ENCODE measurements at regions not wholly inside any gene's neighbourhood (a gene's known extent, or its start where the extent isn't known, plus 50 kb on each side); places are given as distances from the start of the nearest gene placed in this dataset.
"Not testable (repeated sequence)": the region's sequence is repeated elsewhere in the genome, so short reads cannot be mapped to it uniquely, and the experiment has no call there.

DNA sequence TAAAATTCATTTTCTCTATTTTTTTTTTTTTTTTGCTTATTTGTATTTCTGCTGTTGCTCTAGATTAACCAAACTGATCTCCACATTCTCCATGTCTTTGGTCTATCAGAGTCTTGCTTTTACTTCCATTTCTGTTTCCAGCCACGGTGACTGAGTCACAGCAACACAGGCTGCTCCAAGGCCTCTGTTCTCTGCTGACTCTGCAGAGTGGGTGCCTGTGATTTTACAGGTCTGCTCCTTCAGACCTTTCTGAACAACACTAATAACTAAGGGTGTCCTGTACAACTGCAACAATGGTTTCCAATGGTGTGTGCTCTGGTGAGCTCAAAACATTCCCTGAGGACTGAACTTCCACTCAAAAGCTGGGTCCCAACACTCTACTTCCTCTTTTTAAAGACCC is 102.3 kb upstream of the BMP2 start:
- DNase-seq (ENCODE audit: extremely low read depth in 1 of 11, low read depth in 9 of 11, low spot score in 4 of 11): no peak

- no peak for DNase-seq (ENCODE audit: extremely low read depth in 1 of 11, low read depth in 9 of 11, low spot score in 4 of 11)
Measured at GRCh38 chr20:6664574-6664973, 102.9 kb upstream of the BMP2 start.

DNA sequence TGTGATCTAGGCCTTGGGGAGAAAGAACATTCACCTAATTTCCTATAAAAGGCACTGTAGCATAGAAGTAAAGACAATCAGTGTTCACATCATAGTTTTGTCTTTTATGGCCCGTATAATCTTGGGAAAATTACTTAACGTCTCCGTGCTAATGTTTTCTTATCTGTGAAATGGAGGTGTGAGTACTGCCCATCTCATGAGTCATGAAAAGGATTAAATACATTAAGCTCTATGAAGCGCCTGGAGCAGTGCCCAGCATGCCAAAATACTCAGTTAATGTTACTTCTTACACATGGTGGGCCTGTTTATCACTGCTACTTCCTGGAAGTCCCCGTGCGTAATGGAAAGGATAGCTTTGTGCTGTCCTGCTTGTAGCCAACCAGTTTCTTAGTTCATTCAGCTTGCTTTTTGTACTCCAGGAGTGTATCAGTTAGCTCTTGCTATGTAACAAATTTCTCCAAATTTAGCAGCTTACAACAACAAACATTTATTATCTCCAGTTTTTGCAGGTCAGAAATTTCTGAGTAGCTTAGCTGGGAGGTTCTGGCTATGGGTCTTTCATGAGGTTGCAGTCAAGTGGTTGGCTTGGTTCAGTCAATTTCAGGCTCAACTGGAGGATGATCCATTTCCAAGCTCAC is 103.6 kb upstream of the BMP2 start:
- no peak for DNase-seq (ENCODE audit: extremely low read depth in 1 of 11, low read depth in 9 of 11, low spot score in 4 of 11)

- peak in 7 of 11 donors; percentile 6 to 32 (median 22) for DNase-seq (ENCODE audit: extremely low read depth in 1 of 11, low read depth in 9 of 11, low spot score in 4 of 11)
Measured at GRCh38 chr20:6663104-6663503, 104.4 kb upstream of the BMP2 start.

- DNase-seq (ENCODE audit: extremely low read depth in 1 of 11, low read depth in 9 of 11, low spot score in 4 of 11): no peak
Measured at GRCh38 chr20:6662309-6662708, 105.2 kb upstream of the BMP2 start.

GRCh38 chr20:6660441-6660840 is 107.0 kb upstream of the BMP2 start:
- DNase-seq (ENCODE audit: extremely low read depth in 1 of 11, low read depth in 9 of 11, low spot score in 4 of 11): no peak

- not testable (repeated sequence) for DNase-seq (ENCODE audit: extremely low read depth in 1 of 11, low read depth in 9 of 11, low spot score in 4 of 11)
Measured at GRCh38 chr20:6658909-6659308, 108.6 kb upstream of the BMP2 start.

GRCh38 chr20:6657904-6658303 is 109.6 kb upstream of the BMP2 start:
- DNase-seq (ENCODE audit: extremely low read depth in 1 of 11, low read depth in 9 of 11, low spot score in 4 of 11): no peak

- no peak for DNase-seq (ENCODE audit: extremely low read depth in 1 of 11, low read depth in 9 of 11, low spot score in 4 of 11)
Measured at GRCh38 chr20:6657111-6657510, 110.4 kb upstream of the BMP2 start.

DNA sequence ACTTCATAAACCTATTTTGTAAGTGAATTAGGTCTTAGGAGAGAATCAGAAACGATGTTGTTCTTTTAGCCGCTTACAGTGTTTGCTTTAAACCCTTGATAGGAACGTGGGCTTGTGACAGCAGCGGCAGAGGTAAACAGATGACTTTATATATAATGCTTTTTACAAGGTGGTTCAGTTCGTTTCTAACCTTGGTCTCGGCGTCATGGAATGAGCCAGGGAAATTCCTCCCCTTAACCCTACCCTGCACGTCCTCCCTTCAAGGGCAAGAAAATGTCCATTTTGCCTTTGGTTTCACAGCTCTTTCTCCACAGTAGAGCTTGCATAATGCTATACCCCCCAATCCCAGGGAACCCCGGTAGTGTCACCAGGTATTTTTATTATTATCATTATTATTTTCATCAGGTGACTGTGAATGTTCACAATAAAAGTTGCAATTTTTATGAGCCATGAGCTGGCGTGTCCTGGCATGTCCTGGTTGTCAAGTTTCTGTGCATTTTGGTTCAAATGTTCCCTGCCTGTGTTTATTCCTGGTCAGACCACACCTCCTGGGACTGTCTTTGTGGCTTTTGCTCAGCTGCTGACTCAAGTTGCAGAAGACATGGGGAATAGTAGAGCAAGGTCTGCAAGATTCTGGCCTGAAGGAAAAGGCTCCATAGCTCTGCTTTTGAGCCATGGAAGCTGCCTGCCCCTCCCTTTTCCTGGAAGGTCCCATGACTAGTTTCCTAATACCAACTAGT is 112.8 kb upstream of the BMP2 start:
- no peak for DNase-seq (ENCODE audit: extremely low read depth in 1 of 11, low read depth in 9 of 11, low spot score in 4 of 11)

- no peak for DNase-seq (ENCODE audit: extremely low read depth in 1 of 11, low read depth in 9 of 11, low spot score in 4 of 11)
Measured at GRCh38 chr20:6651561-6651960, 115.9 kb upstream of the BMP2 start.

DNA sequence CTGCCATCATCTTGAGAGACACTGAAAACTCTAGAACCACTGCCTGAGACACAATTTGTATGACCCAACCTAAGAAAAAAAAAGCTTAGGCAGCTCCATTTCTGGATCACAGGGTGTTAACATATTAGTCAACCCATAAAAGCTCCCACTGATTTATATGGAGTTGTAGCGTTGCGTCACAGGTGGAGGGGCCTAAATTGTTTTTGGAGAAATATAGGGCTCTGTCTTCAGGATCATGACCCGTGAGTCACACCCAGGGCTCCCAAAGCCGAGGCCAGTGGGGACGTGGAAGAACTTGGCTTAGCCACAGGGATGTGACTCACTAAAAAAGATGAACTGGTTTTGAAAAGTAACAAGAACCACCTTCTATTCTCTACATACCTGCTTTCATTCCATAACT is 116.5 kb upstream of the BMP2 start:
- no peak for DNase-seq (ENCODE audit: extremely low read depth in 1 of 11, low read depth in 9 of 11, low spot score in 4 of 11)

- DNase-seq (ENCODE audit: extremely low read depth in 1 of 11, low read depth in 9 of 11, low spot score in 4 of 11): no peak
Measured at GRCh38 chr20:6646021-6646636, 121.4 kb upstream of the BMP2 start.

- DNase-seq (ENCODE audit: extremely low read depth in 1 of 11, low read depth in 9 of 11, low spot score in 4 of 11): no peak
Measured at GRCh38 chr20:6644813-6645628, 122.5 kb upstream of the BMP2 start.

- DNase-seq (ENCODE audit: extremely low read depth in 1 of 11, low read depth in 9 of 11, low spot score in 4 of 11): no peak
Measured at GRCh38 chr20:6641012-6641411, 126.5 kb upstream of the BMP2 start.

- DNase-seq (ENCODE audit: extremely low read depth in 1 of 11, low read depth in 9 of 11, low spot score in 4 of 11): no peak
Measured at GRCh38 chr20:6637160-6637579, 130.3 kb upstream of the BMP2 start.

DNA sequence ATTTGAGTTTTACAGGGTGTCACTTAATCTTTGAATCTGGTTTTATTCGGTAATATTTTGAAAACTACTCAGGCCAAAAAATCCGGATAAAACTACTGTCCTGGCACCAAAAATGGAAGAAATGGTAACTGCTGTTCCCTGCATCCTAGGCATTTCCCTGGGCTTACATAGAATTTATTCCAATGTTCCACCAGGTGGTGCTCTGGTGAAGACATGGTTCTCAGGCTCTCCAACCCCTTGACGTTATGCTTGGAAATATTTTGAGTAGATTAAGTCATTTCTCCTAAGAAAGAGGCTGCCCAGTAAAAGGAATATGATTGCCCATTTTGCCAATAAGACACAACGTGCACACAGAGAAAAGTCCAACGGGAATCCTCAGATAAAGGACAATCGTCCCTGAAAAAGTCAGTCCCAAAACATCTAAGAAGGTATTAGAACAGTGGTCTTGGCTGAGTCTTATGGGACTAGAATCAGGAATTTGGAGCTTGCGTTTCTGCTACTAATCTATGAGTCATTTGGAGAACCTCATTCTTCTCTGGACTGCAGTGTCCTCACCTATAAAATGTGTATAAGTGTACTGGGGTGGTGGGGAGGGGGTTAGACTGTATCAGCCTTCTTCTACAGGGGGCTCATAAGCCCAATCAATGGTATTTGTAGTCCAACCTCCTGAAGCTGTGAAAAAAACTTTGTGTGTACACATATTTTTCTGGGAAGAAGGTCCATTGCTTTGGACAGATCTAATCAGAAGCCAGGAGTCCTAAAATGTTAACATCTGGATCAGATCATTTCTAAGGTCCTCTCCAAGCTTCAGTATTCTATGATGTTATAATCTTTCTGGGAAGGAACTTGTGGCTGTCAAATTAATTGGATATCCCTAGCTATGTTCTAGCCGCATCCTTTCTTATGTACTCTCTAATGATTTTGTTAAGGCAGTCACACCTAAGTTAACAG is 131.0 kb upstream of the BMP2 start:
- peak in 9 of 11 donors; percentile 15 to 64 (median 36) for DNase-seq (ENCODE audit: extremely low read depth in 1 of 11, low read depth in 9 of 11, low spot score in 4 of 11)

- DNase-seq (ENCODE audit: extremely low read depth in 1 of 11, low read depth in 9 of 11, low spot score in 4 of 11): no peak
Measured at GRCh38 chr20:6635034-6635736, 132.3 kb upstream of the BMP2 start.

Measured in renal cortex interstitium (tissue), 11 donors.